HUES6 (cell line): ENCODE measurements at regions not wholly inside any gene's neighbourhood (a gene's known extent, or its start where the extent isn't known, plus 50 kb on each side); places are given as distances from the start of the nearest gene placed in this dataset.

ENCODE experiments used
- H3K27ac ChIP-seq: 2 replicates; pipeline ENCODE4 v1.7.0; 2013; ENCODE audit warnings: low read depth, mild to moderate bottlenecking, low read length, inconsistent platforms
- H3K27me3 ChIP-seq: 2 replicates; pipeline ENCODE4 v1.6.1; 2013; ENCODE audit warnings: low read length; ENCODE audit not compliant: control insufficient read depth, insufficient read depth
- H3K36me3 ChIP-seq: 2 replicates; pipeline ENCODE4 v1.6.1; 2013; ENCODE audit warnings: low read length; ENCODE audit not compliant: control insufficient read depth, insufficient read depth
- H3K4me1 ChIP-seq: 2 replicates; pipeline ENCODE4 v1.6.1; 2013; ENCODE audit warnings: low read length; ENCODE audit not compliant: control insufficient read depth, insufficient read depth
- H3K4me3 ChIP-seq: 2 replicates; pipeline ENCODE4 v1.5.1; 2013; ENCODE audit warnings: low read depth, low read length
- H3K9ac ChIP-seq: one replicate; pipeline ENCODE4 v1.6.1; 2013; ENCODE audit warnings: mild to moderate bottlenecking, low read length
- H3K9me3 ChIP-seq: 2 replicates; pipeline ENCODE4 v1.6.1; 2013; ENCODE audit warnings: low read depth, low read length; ENCODE audit not compliant: control insufficient read depth, insufficient read depth

DNA sequence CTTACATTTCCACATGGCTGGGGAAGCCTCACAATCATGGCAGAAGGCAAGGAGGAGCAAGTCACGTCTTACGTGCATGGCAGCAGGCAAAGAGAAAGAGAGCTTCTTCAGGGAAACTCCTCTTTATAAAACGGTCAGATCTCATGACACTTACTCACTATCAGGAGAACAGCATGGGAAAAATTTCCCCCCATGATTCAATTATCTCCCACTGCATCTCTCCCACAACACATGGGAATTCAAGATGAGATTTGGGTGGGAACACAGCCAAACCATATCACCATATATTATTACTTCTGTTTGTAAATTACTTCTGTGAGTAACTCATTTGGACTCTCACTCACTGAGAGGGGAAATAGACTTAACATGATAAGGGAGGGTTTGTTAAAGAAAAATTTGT is 1496.8 kb upstream of the TMEM132C start:
- H3K36me3 ChIP-seq = no peaks in the 10 kb centered on the region
- peaks cover 15% of the 10 kb centered on the region; the same call in 1 of the 2 replicates for H3K9me3 ChIP-seq
- no peaks in the 10 kb centered on the region for H3K4me1 ChIP-seq
- no peaks in the 10 kb centered on the region for H3K27me3 ChIP-seq
- no peak overlapping the region for H3K9ac ChIP-seq
- H3K4me3 ChIP-seq = no peak overlapping the region
- no peak overlapping the region for H3K27ac ChIP-seq

DNA sequence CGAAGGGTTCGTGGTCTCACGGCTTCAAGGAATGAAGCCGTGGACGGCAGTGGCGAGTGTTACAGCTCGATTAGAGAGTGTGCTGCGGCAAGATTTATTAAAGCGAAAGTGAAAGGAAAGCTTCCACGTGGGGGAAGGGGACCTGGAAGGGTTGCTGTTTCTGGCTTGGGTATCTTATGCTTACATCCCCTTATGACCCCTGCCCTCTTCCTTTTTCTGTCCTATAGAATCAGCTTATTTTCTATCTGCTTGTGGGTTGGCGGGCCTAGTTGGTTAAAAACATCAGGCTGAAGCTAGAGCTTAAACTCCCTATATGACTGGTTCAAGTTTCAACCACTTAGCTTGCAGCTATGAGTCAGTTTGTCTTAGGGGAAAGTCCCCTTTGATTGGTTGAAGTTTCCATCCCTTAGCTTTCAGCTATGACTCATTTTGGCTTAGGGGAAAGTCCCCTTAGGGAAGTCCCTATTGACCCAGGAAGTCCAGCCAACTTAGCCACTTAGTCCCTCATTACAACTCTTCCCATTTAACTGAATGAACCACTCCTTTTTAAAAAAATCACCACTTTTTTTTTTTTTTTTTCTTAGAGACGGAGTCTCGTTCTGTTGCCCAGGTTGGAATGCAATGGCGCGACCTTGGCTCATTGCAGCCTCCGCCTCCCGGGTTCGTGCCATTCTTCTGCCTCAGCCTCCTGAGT is 1494.7 kb upstream of the TMEM132C start:
- H3K27me3 ChIP-seq = no peaks in the 10 kb centered on the region
- no peak overlapping the region for H3K27ac ChIP-seq
- H3K9me3 ChIP-seq = peaks cover 2% of the 10 kb centered on the region; the same call in 1 of the 2 replicates
- no peak overlapping the region for H3K4me3 ChIP-seq
- H3K9ac ChIP-seq = no peak overlapping the region
- no peaks in the 10 kb centered on the region for H3K36me3 ChIP-seq
- H3K4me1 ChIP-seq = no peaks in the 10 kb centered on the region

DNA sequence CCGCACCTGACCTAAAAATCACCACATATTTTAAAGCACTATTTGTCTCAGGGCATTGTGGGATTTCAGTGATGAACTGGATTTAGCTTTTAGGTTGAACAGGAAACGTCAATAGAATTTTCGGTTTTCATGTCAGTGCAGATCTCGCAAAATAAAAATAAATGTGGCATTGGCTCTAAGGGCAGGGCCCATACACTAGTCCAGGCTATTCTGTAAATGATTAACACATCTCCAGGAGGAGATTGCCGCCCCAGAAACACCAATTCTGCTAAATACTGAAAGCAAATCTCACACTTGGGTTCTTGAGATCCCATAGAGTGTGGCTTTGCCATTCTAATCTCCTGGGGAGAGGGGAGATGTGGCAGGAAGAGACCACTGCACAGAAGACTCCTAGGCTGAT is 1494.0 kb upstream of the TMEM132C start:
- H3K9me3 ChIP-seq = no peaks in the 10 kb centered on the region
- no peaks in the 10 kb centered on the region for H3K36me3 ChIP-seq
- H3K27ac ChIP-seq = no peak overlapping the region
- H3K27me3 ChIP-seq = no peaks in the 10 kb centered on the region
- H3K9ac ChIP-seq = no peak overlapping the region
- no peak overlapping the region for H3K4me3 ChIP-seq
- H3K4me1 ChIP-seq = no peaks in the 10 kb centered on the region

DNA sequence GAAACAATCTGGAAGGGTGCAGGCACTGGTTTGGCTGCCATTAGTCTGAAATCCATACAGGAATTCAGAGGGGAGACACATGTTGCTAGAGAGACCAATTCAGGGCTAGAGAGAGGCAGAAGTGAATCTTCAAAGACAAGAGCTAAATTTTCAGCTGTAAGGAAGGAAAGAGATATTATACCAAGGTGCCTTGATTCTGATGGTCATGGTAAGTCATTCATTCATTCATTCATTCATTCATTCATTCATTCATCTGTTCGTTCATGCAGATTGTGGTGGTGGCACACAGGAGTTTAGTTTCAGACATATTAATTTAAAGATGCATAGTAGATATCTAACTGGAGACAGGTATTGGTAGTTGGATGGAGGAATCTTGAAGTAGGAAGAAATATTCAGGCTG is 1493.5 kb upstream of the TMEM132C start:
- H3K4me3 ChIP-seq = no peak overlapping the region
- no peak overlapping the region for H3K9ac ChIP-seq
- no peak overlapping the region for H3K27ac ChIP-seq
- H3K36me3 ChIP-seq = no peaks in the 10 kb centered on the region
- H3K9me3 ChIP-seq = no peaks in the 10 kb centered on the region
- no peaks in the 10 kb centered on the region for H3K4me1 ChIP-seq
- H3K27me3 ChIP-seq = no peaks in the 10 kb centered on the region

DNA sequence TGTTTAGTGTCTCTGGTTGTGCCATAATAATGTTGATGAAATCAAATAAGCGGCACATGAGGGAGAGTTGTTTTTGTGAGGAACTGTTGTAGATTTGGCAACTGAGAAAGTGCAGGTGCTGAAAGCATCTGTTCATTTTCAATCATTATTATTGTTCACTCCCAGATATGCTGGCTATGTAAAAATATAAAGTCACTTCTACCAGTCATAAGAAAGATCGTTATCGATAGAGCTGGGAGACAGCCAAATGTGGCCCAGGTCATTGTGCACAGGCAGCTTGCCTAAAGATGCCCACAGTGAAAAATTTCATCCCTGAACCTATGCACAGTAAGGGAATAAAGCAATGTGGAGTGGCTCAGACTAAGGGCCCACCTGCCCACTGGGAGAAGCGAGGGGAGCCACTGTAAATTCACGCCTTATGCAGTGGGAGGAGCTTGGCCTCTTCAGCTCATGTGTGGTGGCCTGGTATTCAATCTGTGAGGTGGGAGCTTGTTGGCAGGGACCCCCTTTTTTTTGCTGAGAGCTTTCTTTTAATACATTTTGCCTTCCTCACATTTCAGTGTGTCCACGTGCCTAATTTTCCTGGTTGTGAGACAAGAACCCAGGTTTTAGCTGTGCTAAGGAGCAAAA is 1490.8 kb upstream of the TMEM132C start:
- Histone ChIP-seq H3K27ac (no peak overlapping the region), H3K36me3 (no peaks in the 10 kb centered on the region), H3K4me1 (no peaks in the 10 kb centered on the region), H3K27me3 (peaks cover 3% of the 10 kb centered on the region; the same call in 1 of the 2 replicates), H3K9ac (no peak overlapping the region), H3K4me3 (no peak overlapping the region), H3K9me3 (no peaks in the 10 kb centered on the region)

DNA sequence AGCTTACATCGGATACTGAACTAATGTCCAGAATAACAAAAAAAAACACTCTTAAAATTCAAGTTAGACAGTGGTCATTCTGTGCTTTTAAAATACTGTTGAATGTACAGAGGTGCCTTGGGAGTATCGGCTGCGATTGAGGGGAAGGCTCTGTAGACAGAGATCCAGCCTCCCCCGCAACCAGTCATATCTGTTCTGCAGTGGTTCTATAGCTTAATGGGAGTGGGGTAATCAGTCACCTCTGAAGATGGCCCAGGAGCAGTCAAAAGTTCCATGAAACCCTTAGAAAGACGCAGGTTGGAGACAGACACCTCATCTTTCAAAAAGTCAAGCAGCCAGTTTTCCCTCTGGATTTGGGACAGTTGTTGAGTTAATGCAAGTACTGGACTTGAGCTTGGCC is 1486.6 kb upstream of the TMEM132C start:
- Histone ChIP-seq H3K27ac (no peak overlapping the region), H3K27me3 (peaks cover 3% of the 10 kb centered on the region; the same call in 1 of the 2 replicates), H3K9ac (no peak overlapping the region), H3K36me3 (no peaks in the 10 kb centered on the region), H3K9me3 (no peaks in the 10 kb centered on the region), H3K4me1 (no peaks in the 10 kb centered on the region), H3K4me3 (no peak overlapping the region)

DNA sequence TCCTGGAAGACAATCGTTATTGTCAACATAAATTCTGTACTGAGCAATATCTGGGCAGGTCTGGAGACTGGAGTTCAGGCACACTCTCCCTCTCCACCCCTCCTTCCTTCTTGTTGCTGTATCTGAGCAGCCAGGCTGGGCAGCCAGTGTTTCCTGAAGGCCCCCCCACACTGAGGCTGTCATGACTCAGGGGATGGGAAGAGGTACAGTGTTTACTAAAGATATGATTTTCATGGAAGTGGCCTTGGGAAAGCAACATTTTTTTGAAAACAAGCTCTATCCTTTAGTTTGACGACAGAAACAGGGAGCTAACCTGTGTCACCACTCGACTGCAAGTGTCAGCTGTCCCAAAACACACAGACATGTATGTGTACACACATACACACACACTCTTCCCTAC is 1485.4 kb upstream of the TMEM132C start:
- Histone ChIP-seq H3K27me3 (peaks cover 3% of the 10 kb centered on the region; the same call in 1 of the 2 replicates), H3K4me3 (no peak overlapping the region), H3K4me1 (no peaks in the 10 kb centered on the region), H3K9ac (no peak overlapping the region), H3K36me3 (no peaks in the 10 kb centered on the region), H3K9me3 (no peaks in the 10 kb centered on the region), H3K27ac (no peak overlapping the region)

DNA sequence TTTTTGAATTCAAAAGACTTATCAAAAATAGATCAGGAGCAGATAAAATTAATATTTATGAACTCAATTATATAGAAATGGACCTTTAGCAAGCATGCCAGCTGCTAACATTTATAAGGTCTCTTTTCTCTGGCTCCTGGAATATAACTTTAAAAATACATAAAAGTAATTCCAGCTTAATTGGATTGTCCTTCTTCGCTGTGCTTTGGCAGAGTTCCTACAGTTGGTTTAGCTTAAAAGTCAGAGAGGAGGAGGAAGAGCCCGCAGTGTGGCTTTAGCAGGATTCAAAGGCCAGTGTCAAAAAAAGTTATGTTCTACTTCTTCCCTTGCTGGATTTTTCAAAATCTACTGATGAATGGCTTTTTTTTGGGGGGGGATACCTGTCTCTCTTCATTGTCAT is 1484.9 kb upstream of the TMEM132C start:
- Histone ChIP-seq H3K4me1 (no peaks in the 10 kb centered on the region), H3K9me3 (no peaks in the 10 kb centered on the region), H3K9ac (no peak overlapping the region), H3K27ac (no peak overlapping the region), H3K36me3 (no peaks in the 10 kb centered on the region), H3K27me3 (peaks cover 3% of the 10 kb centered on the region; the same call in 1 of the 2 replicates), H3K4me3 (no peak overlapping the region)

DNA sequence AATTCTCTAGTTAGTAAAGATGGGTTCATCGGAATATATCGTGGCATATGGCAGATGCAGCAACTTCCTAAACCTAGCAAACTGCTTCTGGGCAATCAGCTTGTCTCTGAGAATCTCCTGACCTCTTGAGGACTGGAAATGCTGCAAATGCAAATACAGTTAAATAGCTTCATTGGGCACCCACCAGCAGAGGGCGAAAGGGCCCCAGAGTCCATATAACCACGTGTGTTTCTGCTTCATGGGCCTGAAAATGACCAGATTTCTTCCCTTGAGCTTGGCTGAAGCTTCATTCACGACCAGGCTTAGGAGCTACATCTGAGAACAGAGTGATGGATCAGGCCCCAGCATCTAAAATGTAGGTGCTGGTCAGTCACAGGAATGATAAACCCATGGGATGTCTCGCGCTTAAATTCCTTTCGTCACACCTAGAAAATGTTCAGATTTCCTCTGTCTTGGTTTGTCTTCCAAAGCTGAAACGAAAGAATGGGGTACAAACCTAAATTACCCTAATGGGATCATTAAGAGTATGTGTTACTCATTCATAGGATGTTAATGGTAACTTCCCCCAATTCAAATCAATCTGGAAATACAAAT is 1482.5 kb upstream of the TMEM132C start:
- Histone ChIP-seq H3K27ac (no peak overlapping the region), H3K9ac (no peak overlapping the region), H3K9me3 (no peaks in the 10 kb centered on the region), H3K4me1 (no peaks in the 10 kb centered on the region), H3K27me3 (peaks cover 3% of the 10 kb centered on the region; the same call in 1 of the 2 replicates), H3K36me3 (no peaks in the 10 kb centered on the region), H3K4me3 (no peak overlapping the region)

DNA sequence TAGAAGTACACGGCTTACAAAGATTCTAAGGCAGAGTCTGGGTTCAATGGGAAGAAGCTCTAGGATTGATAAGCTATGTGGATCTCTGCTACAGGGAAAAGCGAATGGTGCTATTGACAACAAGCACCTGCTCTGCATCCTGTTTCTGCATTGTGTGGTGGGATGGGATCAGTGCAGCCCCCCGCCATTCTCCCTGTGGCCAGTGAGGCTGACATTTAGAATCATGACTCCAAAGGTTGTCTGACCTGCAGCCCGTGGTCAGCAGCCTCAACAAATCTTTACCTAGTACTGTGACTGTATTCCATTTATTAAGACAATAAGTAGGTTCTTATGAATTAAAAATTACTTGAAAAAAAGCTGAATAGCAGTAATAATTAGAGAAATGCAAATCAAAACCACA is 1477.0 kb upstream of the TMEM132C start:
- no peak overlapping the region for H3K4me3 ChIP-seq
- no peaks in the 10 kb centered on the region for H3K4me1 ChIP-seq
- H3K27me3 ChIP-seq = no peaks in the 10 kb centered on the region
- no peak overlapping the region for H3K9ac ChIP-seq
- H3K36me3 ChIP-seq = no peaks in the 10 kb centered on the region
- no peak overlapping the region for H3K27ac ChIP-seq
- no peaks in the 10 kb centered on the region for H3K9me3 ChIP-seq

DNA sequence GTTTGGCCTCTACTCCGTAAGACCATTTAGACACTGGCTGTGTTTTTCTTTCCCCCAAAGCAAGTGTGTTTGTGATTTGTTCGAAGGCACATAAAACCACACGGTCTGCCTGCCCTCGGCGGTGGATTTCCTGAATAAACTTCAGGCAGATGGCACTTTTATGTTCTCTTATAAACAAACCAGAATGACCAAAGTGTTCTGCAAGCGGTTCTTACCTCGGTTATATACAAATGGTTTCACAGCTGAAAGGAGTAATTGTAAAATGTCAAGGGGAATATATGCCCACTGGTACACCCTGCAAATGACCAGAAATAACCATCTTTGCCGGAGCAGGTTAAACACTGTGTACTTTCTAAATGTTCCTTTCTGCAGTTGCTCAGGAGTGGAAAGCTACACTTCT is 1475.8 kb upstream of the TMEM132C start:
- 0 out of 2 replicates have a peak, but pooled peaks cover 2% of the 10 kb centered on the region for H3K9me3 ChIP-seq
- no peak overlapping the region for H3K9ac ChIP-seq
- no peak overlapping the region for H3K27ac ChIP-seq
- no peaks in the 10 kb centered on the region for H3K4me1 ChIP-seq
- no peak overlapping the region for H3K4me3 ChIP-seq
- no peaks in the 10 kb centered on the region for H3K27me3 ChIP-seq
- H3K36me3 ChIP-seq = no peaks in the 10 kb centered on the region
